ENCODE measurements at regions not wholly inside any gene's neighbourhood (a gene's known extent, or its start where the extent isn't known, plus 50 kb on each side); places are given as distances from the start of the nearest gene placed in this dataset.

GRCh38 chr3:68123231-68123630, 468.8 kb upstream of the SUCLG2 start:
- Histone ChIP-seq H3K79me2 (ENCODE audit: control insufficient read depth, insufficient read depth, low read length) (no peaks in the 10 kb centered on the region), H3K9ac (ENCODE audit: low read length) (no peak overlapping the region), H3K27me3 (ENCODE audit: insufficient read depth, low read length, poor library complexity) (no peaks in the 10 kb centered on the region)

GRCh38 chr3:68121287-68121686, 466.9 kb upstream of the SUCLG2 start:
- H3K79me1 ChIP-seq (ENCODE audit: low read length) = no peaks in the 10 kb centered on the region
- H2BK5ac ChIP-seq (ENCODE audit: low read length) = no peak overlapping the region
- no CpG with 5 or more reads among the region's 1 CpG for WGBS (ENCODE audit: extremely low coverage, insufficient coverage, low lambda C conversion rate)
- H3K18ac ChIP-seq (ENCODE audit: low read length) = no peak overlapping the region
- no peak overlapping the region for H3K9ac ChIP-seq (ENCODE audit: low read length)
- no peak overlapping the region for H3K4ac ChIP-seq (ENCODE audit: low read depth, low read length)
- H2AK5ac ChIP-seq (ENCODE audit: low read length) = no peak overlapping the region
- no peak overlapping the region for H3K27ac ChIP-seq (ENCODE audit: low read depth, low read length)
- no peak overlapping the region for H4K5ac ChIP-seq (ENCODE audit: low read length)
- no peak overlapping the region for H3K4me2 ChIP-seq (ENCODE audit: low read length)
- no peaks in the 10 kb centered on the region for H3K36me3 ChIP-seq (ENCODE audit: control insufficient read depth, insufficient read depth, low read length)
- no peaks in the 10 kb centered on the region for H3K79me2 ChIP-seq (ENCODE audit: control insufficient read depth, insufficient read depth, low read length)
- no peak overlapping the region for H2BK120ac ChIP-seq (ENCODE audit: low read depth, low read length)
- no peak overlapping the region for H3K23ac ChIP-seq (ENCODE audit: low read length)
- H4K8ac ChIP-seq (ENCODE audit: low read depth, low read length) = no peak overlapping the region
- no peak overlapping the region for H3K56ac ChIP-seq (ENCODE audit: low read length)
- no peaks in the 10 kb centered on the region for H3K27me3 ChIP-seq (ENCODE audit: insufficient read depth, low read length, poor library complexity)
- H3K4me1 ChIP-seq (ENCODE audit: control insufficient read depth, low read depth, low read length) = no peaks in the 10 kb centered on the region
- no peak for DNase-seq
- H2BK15ac ChIP-seq (replicated peaks; ENCODE audit: low read depth) = no peak overlapping the region
- H3K4me3 ChIP-seq (ENCODE audit: low read length) = no peak overlapping the region

More at GRCh38 chr3:68123231-68123630, 468.8 kb upstream of the SUCLG2 start:
- no peaks in the 10 kb centered on the region for H3K4me1 ChIP-seq (ENCODE audit: control insufficient read depth, low read depth, low read length)
- H3K27ac ChIP-seq (ENCODE audit: low read depth, low read length) = no peak overlapping the region
- H3K56ac ChIP-seq (ENCODE audit: low read length) = no peak overlapping the region
- no peaks in the 10 kb centered on the region for H3K36me3 ChIP-seq (ENCODE audit: control insufficient read depth, insufficient read depth, low read length)
- no peak overlapping the region for H4K5ac ChIP-seq (ENCODE audit: low read length)
- no peak overlapping the region for H3K4ac ChIP-seq (ENCODE audit: low read depth, low read length)
- WGBS (ENCODE audit: extremely low coverage, insufficient coverage, low lambda C conversion rate) = no CpG with 5 or more reads among the region's 4 CpGs
- no peak overlapping the region for H2BK5ac ChIP-seq (ENCODE audit: low read length)
- H4K8ac ChIP-seq (ENCODE audit: low read depth, low read length) = no peak overlapping the region
- no peak overlapping the region for H3K4me3 ChIP-seq (ENCODE audit: low read length)
- no peak overlapping the region for H2BK120ac ChIP-seq (ENCODE audit: low read depth, low read length)
- no peaks in the 10 kb centered on the region for H3K79me1 ChIP-seq (ENCODE audit: low read length)
- DNase-seq = no peak
- no peak overlapping the region for H3K18ac ChIP-seq (ENCODE audit: low read length)
- H3K23ac ChIP-seq (ENCODE audit: low read length) = no peak overlapping the region
- H2BK15ac ChIP-seq (replicated peaks; ENCODE audit: low read depth) = no peak overlapping the region
- no peak overlapping the region for H3K4me2 ChIP-seq (ENCODE audit: low read length)
- H2AK5ac ChIP-seq (ENCODE audit: low read length) = no peak overlapping the region

GRCh38 chr3:68116580-68116979, 462.2 kb upstream of the SUCLG2 start:
- Histone ChIP-seq H3K18ac (ENCODE audit: low read length) (no peak overlapping the region), H3K4me3 (ENCODE audit: low read length) (no peak overlapping the region), H3K27me3 (ENCODE audit: insufficient read depth, low read length, poor library complexity) (no peaks in the 10 kb centered on the region), H3K79me2 (ENCODE audit: control insufficient read depth, insufficient read depth, low read length) (no peaks in the 10 kb centered on the region), H4K8ac (ENCODE audit: low read depth, low read length) (no peak overlapping the region), H3K9ac (ENCODE audit: low read length) (no peak overlapping the region), H3K79me1 (ENCODE audit: low read length) (no peaks in the 10 kb centered on the region), H2AK5ac (ENCODE audit: low read length) (no peak overlapping the region), H3K4me2 (ENCODE audit: low read length) (no peak overlapping the region), H3K23ac (ENCODE audit: low read length) (no peak overlapping the region), H3K56ac (ENCODE audit: low read length) (no peak overlapping the region), H2BK120ac (ENCODE audit: low read depth, low read length) (no peak overlapping the region), H3K27ac (ENCODE audit: low read depth, low read length) (no peak overlapping the region), H3K36me3 (ENCODE audit: control insufficient read depth, insufficient read depth, low read length) (no peaks in the 10 kb centered on the region), H3K4me1 (ENCODE audit: control insufficient read depth, low read depth, low read length) (no peaks in the 10 kb centered on the region), H4K5ac (ENCODE audit: low read length) (no peak overlapping the region), H3K4ac (ENCODE audit: low read depth, low read length) (no peak overlapping the region), H2BK15ac (replicated peaks; ENCODE audit: low read depth) (no peak overlapping the region), H2BK5ac (ENCODE audit: low read length) (no peak overlapping the region)
- no CpG with 5 or more reads among the region's 1 CpG for WGBS (ENCODE audit: extremely low coverage, insufficient coverage, low lambda C conversion rate)
- no peak for DNase-seq

- Histone ChIP-seq H2AK5ac (ENCODE audit: low read length) (no peak overlapping the region), H3K4me2 (ENCODE audit: low read length) (no peak overlapping the region), H2BK5ac (ENCODE audit: low read length) (no peak overlapping the region), H2BK15ac (replicated peaks; ENCODE audit: low read depth) (no peak overlapping the region), H3K79me2 (ENCODE audit: control insufficient read depth, insufficient read depth, low read length) (no peaks in the 10 kb centered on the region), H3K36me3 (ENCODE audit: control insufficient read depth, insufficient read depth, low read length) (no peaks in the 10 kb centered on the region), H3K27ac (ENCODE audit: low read depth, low read length) (no peak overlapping the region), H3K56ac (ENCODE audit: low read length) (no peak overlapping the region), H3K4me1 (ENCODE audit: control insufficient read depth, low read depth, low read length) (no peaks in the 10 kb centered on the region), H3K18ac (ENCODE audit: low read length) (no peak overlapping the region), H3K4ac (ENCODE audit: low read depth, low read length) (no peak overlapping the region), H3K23ac (ENCODE audit: low read length) (no peak overlapping the region), H3K9ac (ENCODE audit: low read length) (no peak overlapping the region), H2BK120ac (ENCODE audit: low read depth, low read length) (no peak overlapping the region), H3K27me3 (ENCODE audit: insufficient read depth, low read length, poor library complexity) (no peaks in the 10 kb centered on the region), H4K8ac (ENCODE audit: low read depth, low read length) (no peak overlapping the region), H3K4me3 (ENCODE audit: low read length) (no peak overlapping the region), H3K79me1 (ENCODE audit: low read length) (no peaks in the 10 kb centered on the region), H4K5ac (ENCODE audit: low read length) (no peak overlapping the region)
- WGBS (ENCODE audit: extremely low coverage, insufficient coverage, low lambda C conversion rate) = no CpG with 5 or more reads among the region's 1 CpG
- DNase-seq = peak; percentile 0
These were observed 449.4 kb upstream of the SUCLG2 start for GRCh38 chr3:68103811-68104210.

- WGBS (ENCODE audit: extremely low coverage, insufficient coverage, low lambda C conversion rate) = no CpG with 5 or more reads among the region's 1 CpG
- no peak overlapping the region for H4K8ac ChIP-seq (ENCODE audit: low read depth, low read length)
These were observed 436.2 kb upstream of the SUCLG2 start for GRCh38 chr3:68090571-68090970.

GRCh38 chr3:68089572-68090011, 435.2 kb upstream of the SUCLG2 start:
- H3K79me1 ChIP-seq (ENCODE audit: low read length) = no peaks in the 10 kb centered on the region
- H2BK5ac ChIP-seq (ENCODE audit: low read length) = no peak overlapping the region
- H2BK15ac ChIP-seq (replicated peaks; ENCODE audit: low read depth) = no peak overlapping the region
- no peak overlapping the region for H3K4me2 ChIP-seq (ENCODE audit: low read length)
- H3K4me1 ChIP-seq (ENCODE audit: control insufficient read depth, low read depth, low read length) = no peaks in the 10 kb centered on the region
- H3K18ac ChIP-seq (ENCODE audit: low read length) = no peak overlapping the region
- H2AK5ac ChIP-seq (ENCODE audit: low read length) = no peak overlapping the region
- no peaks in the 10 kb centered on the region for H3K79me2 ChIP-seq (ENCODE audit: control insufficient read depth, insufficient read depth, low read length)
- no peaks in the 10 kb centered on the region for H3K27me3 ChIP-seq (ENCODE audit: insufficient read depth, low read length, poor library complexity)
- no peak overlapping the region for H3K56ac ChIP-seq (ENCODE audit: low read length)
- H4K5ac ChIP-seq (ENCODE audit: low read length) = no peak overlapping the region
- no CpG with 5 or more reads among the region's 3 CpGs for WGBS (ENCODE audit: extremely low coverage, insufficient coverage, low lambda C conversion rate)
- H4K8ac ChIP-seq (ENCODE audit: low read depth, low read length) = no peak overlapping the region
- no peak overlapping the region for H3K4ac ChIP-seq (ENCODE audit: low read depth, low read length)
- H3K23ac ChIP-seq (ENCODE audit: low read length) = no peak overlapping the region
- DNase-seq = no peak
- no peak overlapping the region for H3K27ac ChIP-seq (ENCODE audit: low read depth, low read length)
- H2BK120ac ChIP-seq (ENCODE audit: low read depth, low read length) = no peak overlapping the region
- H3K4me3 ChIP-seq (ENCODE audit: low read length) = no peak overlapping the region
- H3K9ac ChIP-seq (ENCODE audit: low read length) = no peak overlapping the region
- no peaks in the 10 kb centered on the region for H3K36me3 ChIP-seq (ENCODE audit: control insufficient read depth, insufficient read depth, low read length)

More at GRCh38 chr3:68090571-68090970, 436.2 kb upstream of the SUCLG2 start:
- Histone ChIP-seq H3K4me1 (ENCODE audit: control insufficient read depth, low read depth, low read length) (no peaks in the 10 kb centered on the region), H2BK120ac (ENCODE audit: low read depth, low read length) (no peak overlapping the region), H3K4me3 (ENCODE audit: low read length) (no peak overlapping the region), H3K4ac (ENCODE audit: low read depth, low read length) (no peak overlapping the region), H3K79me2 (ENCODE audit: control insufficient read depth, insufficient read depth, low read length) (no peaks in the 10 kb centered on the region), H2BK5ac (ENCODE audit: low read length) (no peak overlapping the region), H3K23ac (ENCODE audit: low read length) (no peak overlapping the region), H3K27me3 (ENCODE audit: insufficient read depth, low read length, poor library complexity) (no peaks in the 10 kb centered on the region), H3K9ac (ENCODE audit: low read length) (no peak overlapping the region), H3K79me1 (ENCODE audit: low read length) (no peaks in the 10 kb centered on the region), H3K36me3 (ENCODE audit: control insufficient read depth, insufficient read depth, low read length) (no peaks in the 10 kb centered on the region), H3K56ac (ENCODE audit: low read length) (no peak overlapping the region), H3K27ac (ENCODE audit: low read depth, low read length) (no peak overlapping the region), H3K4me2 (ENCODE audit: low read length) (no peak overlapping the region), H2BK15ac (replicated peaks; ENCODE audit: low read depth) (no peak overlapping the region), H4K5ac (ENCODE audit: low read length) (no peak overlapping the region), H3K18ac (ENCODE audit: low read length) (no peak overlapping the region), H2AK5ac (ENCODE audit: low read length) (no peak overlapping the region)
- no peak for DNase-seq
